Neural progenitor cell (in vitro differentiated cells): ENCODE measurements at regions not wholly inside any gene's neighbourhood (a gene's known extent, or its start where the extent isn't known, plus 50 kb on each side); places are given as distances from the start of the nearest gene placed in this dataset.
"Not testable (repeated sequence)": the region's sequence is repeated elsewhere in the genome, so short reads cannot be mapped to it uniquely, and the experiment has no call there.

ENCODE experiments used
- EZH2phosphoT487 ChIP-seq: fragments of 200-600 bp; sonication (generic); IDR thresholded peaks from 2 replicates; pipeline ENCODE4 v1.6.1; 2017; ENCODE audit warnings: antibody characterized with exemption
- TF ChIP-seq, protein P1 (sequence below): fragments of 200-600 bp; sonication (generic); IDR thresholded peaks from 2 replicates; pipeline ENCODE4 v1.5.1; 2017; ENCODE audit warnings: antibody characterized with exemption, mild to moderate bottlenecking

DNA sequence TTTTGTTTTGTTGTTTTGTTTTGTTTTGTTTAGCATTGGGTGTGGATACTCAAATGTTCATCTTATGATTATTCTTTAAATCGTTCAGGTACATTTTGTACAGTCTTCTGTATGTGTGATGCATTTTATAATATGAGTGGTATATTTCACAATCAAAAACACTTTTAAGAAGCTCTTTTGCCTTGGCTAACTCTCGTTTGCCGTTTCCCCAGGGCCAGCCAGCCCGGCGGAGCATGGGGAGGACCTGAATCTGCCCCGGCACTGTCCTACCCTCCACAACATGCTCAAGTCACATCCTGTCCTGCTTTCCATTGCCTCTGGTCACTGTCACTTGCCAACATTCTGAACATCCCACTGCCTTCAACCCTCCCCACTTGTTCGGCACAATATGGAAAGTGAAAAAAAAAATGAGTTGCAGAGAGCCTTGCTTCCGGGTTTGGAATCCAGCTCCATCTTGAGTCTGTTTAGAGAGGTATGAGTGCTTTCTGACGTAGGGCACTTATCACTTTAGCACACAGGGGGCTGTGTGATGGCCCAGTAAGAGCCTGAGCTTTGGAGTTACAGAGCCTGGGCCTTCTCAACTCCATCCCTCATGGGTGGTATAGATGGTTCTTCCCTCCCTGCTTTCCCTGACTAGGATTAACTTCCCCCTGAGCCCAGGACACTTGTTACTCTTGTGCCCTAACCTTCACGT lies 109.6 kb upstream of the PLGLB2 start:
- not testable (repeated sequence) for TF ChIP-seq EZH2phosphoT487
- TF ChIP-seq, protein P1, sequence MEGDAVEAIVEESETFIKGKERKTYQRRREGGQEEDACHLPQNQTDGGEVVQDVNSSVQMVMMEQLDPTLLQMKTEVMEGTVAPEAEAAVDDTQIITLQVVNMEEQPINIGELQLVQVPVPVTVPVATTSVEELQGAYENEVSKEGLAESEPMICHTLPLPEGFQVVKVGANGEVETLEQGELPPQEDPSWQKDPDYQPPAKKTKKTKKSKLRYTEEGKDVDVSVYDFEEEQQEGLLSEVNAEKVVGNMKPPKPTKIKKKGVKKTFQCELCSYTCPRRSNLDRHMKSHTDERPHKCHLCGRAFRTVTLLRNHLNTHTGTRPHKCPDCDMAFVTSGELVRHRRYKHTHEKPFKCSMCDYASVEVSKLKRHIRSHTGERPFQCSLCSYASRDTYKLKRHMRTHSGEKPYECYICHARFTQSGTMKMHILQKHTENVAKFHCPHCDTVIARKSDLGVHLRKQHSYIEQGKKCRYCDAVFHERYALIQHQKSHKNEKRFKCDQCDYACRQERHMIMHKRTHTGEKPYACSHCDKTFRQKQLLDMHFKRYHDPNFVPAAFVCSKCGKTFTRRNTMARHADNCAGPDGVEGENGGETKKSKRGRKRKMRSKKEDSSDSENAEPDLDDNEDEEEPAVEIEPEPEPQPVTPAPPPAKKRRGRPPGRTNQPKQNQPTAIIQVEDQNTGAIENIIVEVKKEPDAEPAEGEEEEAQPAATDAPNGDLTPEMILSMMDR: not testable (repeated sequence)
